ENCODE measurements at regions not wholly inside any gene's neighbourhood (a gene's known extent, or its start where the extent isn't known, plus 50 kb on each side); places are given as distances from the start of the nearest gene placed in this dataset.
A peak's percentile ranks its signal among the peaks of the same experiment; 100 is the strongest.

DNA sequence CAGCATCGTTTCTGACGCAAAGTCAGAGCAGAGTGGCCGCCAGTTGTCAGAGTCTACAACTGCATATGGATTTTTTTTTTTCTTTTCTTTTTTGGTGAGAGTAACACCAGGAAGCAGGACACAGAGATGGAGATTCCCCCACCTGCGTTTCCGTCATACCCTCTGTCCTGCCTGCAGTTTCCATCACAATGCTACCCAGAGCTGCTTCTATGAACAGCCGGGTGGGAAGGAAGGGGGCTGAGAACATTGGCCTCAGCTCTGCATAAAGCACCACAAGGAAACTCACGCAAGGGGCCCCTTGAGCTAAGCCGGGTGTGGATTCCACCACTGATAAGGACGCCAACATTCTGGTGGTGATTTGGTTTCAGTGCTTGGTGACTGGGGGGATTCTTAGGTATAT lies 183.5 kb upstream of the AFDN start:
- no peak for DNase-seq (ENCODE audit: low read depth, low spot score)
- in situ Hi-C loops (cut with HindIII; ENCODE audit: low sequenced_read_pairs), result no loop called here
- TF ChIP-seq, protein P1, sequence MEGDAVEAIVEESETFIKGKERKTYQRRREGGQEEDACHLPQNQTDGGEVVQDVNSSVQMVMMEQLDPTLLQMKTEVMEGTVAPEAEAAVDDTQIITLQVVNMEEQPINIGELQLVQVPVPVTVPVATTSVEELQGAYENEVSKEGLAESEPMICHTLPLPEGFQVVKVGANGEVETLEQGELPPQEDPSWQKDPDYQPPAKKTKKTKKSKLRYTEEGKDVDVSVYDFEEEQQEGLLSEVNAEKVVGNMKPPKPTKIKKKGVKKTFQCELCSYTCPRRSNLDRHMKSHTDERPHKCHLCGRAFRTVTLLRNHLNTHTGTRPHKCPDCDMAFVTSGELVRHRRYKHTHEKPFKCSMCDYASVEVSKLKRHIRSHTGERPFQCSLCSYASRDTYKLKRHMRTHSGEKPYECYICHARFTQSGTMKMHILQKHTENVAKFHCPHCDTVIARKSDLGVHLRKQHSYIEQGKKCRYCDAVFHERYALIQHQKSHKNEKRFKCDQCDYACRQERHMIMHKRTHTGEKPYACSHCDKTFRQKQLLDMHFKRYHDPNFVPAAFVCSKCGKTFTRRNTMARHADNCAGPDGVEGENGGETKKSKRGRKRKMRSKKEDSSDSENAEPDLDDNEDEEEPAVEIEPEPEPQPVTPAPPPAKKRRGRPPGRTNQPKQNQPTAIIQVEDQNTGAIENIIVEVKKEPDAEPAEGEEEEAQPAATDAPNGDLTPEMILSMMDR (IDR thresholded peaks at IDR 0.05; ENCODE audit: low read depth, low read length), result no peak
- no peak overlapping the region for H3K4me3 ChIP-seq (ENCODE audit: low read depth, low read length)

GRCh38 chr6:167643716-167644115 lies 183.0 kb upstream of the AFDN start:
- no peak overlapping the region for H3K4me3 ChIP-seq (ENCODE audit: low read depth, low read length)
- DNase-seq (ENCODE audit: low read depth, low spot score), result no peak
- in situ Hi-C loops (cut with HindIII; ENCODE audit: low sequenced_read_pairs), result no loop called here
- TF ChIP-seq, protein P1 (IDR thresholded peaks at IDR 0.05; ENCODE audit: low read depth, low read length), result no peak

- TF ChIP-seq, protein P1 (IDR thresholded peaks at IDR 0.05; ENCODE audit: low read depth, low read length), result no peak
- in situ Hi-C loops (cut with HindIII; ENCODE audit: low sequenced_read_pairs), result no loop called here
- no peak overlapping the region for H3K4me3 ChIP-seq (ENCODE audit: low read depth, low read length)
- no peak for DNase-seq (ENCODE audit: low read depth, low spot score)
Measured at GRCh38 chr6:167644412-167645132, 182.1 kb upstream of the AFDN start.

GRCh38 chr6:167645368-167645767 lies 181.3 kb upstream of the AFDN start:
- in situ Hi-C loops (cut with HindIII; ENCODE audit: low sequenced_read_pairs), result no loop called here
- TF ChIP-seq, protein P1 (IDR thresholded peaks at IDR 0.05; ENCODE audit: low read depth, low read length), result no peak
- no peak for DNase-seq (ENCODE audit: low read depth, low spot score)
- H3K4me3 ChIP-seq (ENCODE audit: low read depth, low read length), result no peak overlapping the region

GRCh38 chr6:167647306-167647705 lies 179.4 kb upstream of the AFDN start:
- DNase-seq (ENCODE audit: low read depth, low spot score), result peak; percentile 31
- in situ Hi-C loops (cut with HindIII; ENCODE audit: low sequenced_read_pairs), result no loop called here
- H3K4me3 ChIP-seq (ENCODE audit: low read depth, low read length), result no peak overlapping the region
- TF ChIP-seq, protein P1 (IDR thresholded peaks at IDR 0.05; ENCODE audit: low read depth, low read length), result no peak

- H3K4me3 ChIP-seq (ENCODE audit: low read depth, low read length), result no peak overlapping the region
- DNase-seq (ENCODE audit: low read depth, low spot score), result no peak
- in situ Hi-C loops (cut with HindIII; ENCODE audit: low sequenced_read_pairs), result no loop called here
- TF ChIP-seq, protein P1 (IDR thresholded peaks at IDR 0.05; ENCODE audit: low read depth, low read length), result no peak
Measured at GRCh38 chr6:167647737-167648470, 178.8 kb upstream of the AFDN start.

All from astrocyte of the spinal cord (primary cell).